Esophagus muscularis mucosa (tissue), 3 donors: ENCODE measurements at regions not wholly inside any gene's neighbourhood (a gene's known extent, or its start where the extent isn't known, plus 50 kb on each side); places are given as distances from the start of the nearest gene placed in this dataset.

Source experiments
- POLR2A ChIP-seq: fragments of 450-650 bp; IDR thresholded peaks from one replicate; pipeline ENCODE4 v1.6.1; 2017; ENCODE audit warnings: antibody characterized with exemption, moderate library complexity, mild to moderate bottlenecking, low read depth
- POLR2AphosphoS5 ChIP-seq, 2 donors: sonication (generic); formaldehyde crosslinking; IDR thresholded peaks; one replicate each; pipeline ENCODE4 v1.6.1; 2017; ENCODE audit warnings: antibody characterized with exemption in 2 of 2
- TF ChIP-seq, protein P1 (sequence below), 3 experiments: fragments of 200-600 bp in 2 of 3; fragments of 450-650 bp in 1 of 3; sonication (generic) in 2 of 3; IDR thresholded peaks; one replicate each; pipeline ENCODE4 v1.5.1; 2017 to 2019; ENCODE audit warnings: antibody characterized with exemption in 3 of 3, mild to moderate bottlenecking in 2 of 3, moderate library complexity in 1 of 3

DNA sequence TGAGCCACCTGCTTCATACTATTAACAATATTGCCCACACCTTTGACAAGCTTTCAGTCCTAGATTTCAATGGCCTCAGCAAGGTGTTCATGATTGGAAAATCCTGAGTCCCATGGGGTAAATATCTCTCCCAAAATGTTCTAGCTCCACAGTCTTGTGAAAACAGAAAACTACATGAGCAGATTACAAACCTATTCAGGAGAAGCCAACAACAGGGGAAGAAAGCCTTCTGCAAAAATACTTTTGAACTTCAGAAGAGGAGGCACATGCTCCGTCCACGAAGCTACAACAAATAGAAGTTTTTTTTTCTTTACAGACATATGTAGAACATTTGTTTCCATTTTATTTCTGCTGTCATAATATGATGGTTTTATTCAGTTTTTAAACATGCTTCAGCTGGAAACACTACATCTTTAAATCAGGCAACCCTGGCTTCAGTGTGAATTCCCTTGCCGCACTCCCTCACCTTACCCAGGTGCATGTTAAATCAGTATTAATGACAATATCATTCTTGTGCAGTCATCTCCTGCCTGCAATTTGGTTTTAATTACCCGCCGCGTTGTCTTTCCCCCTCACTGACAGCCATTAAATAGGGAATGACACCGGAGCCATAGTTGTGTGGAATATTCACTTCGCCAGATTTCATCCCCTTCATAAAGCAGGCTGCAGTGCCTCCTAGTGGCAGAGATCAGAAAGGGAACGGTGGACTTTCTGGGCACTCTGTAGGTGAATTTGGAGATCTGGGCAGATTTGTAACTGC lies 725.5 kb upstream of the ARRDC4 start:
- TF ChIP-seq POLR2A (no peak), POLR2AphosphoS5 (IDR thresholded peaks at IDR 0.05) (no peak)
- TF ChIP-seq, protein P1, sequence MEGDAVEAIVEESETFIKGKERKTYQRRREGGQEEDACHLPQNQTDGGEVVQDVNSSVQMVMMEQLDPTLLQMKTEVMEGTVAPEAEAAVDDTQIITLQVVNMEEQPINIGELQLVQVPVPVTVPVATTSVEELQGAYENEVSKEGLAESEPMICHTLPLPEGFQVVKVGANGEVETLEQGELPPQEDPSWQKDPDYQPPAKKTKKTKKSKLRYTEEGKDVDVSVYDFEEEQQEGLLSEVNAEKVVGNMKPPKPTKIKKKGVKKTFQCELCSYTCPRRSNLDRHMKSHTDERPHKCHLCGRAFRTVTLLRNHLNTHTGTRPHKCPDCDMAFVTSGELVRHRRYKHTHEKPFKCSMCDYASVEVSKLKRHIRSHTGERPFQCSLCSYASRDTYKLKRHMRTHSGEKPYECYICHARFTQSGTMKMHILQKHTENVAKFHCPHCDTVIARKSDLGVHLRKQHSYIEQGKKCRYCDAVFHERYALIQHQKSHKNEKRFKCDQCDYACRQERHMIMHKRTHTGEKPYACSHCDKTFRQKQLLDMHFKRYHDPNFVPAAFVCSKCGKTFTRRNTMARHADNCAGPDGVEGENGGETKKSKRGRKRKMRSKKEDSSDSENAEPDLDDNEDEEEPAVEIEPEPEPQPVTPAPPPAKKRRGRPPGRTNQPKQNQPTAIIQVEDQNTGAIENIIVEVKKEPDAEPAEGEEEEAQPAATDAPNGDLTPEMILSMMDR (IDR thresholded peaks at IDR 0.05), result peak; percentile 81 to 92 (median 84)
